Thyroid gland (tissue), 4 donors: ENCODE measurements at regions not wholly inside any gene's neighbourhood (a gene's known extent, or its start where the extent isn't known, plus 50 kb on each side); places are given as distances from the start of the nearest gene placed in this dataset.

Source experiments
- POLR2A ChIP-seq, 2 donors: fragments of 450-650 bp; IDR thresholded peaks; one replicate each; pipeline ENCODE4 v1.6.1; 2017; ENCODE audit warnings: antibody characterized with exemption in 2 of 2, mild to moderate bottlenecking in 2 of 2, moderate library complexity in 1 of 2
- TF ChIP-seq, protein P1 (sequence below), 6 experiments: fragments of 200-600 bp in 3 of 6; fragments of 450-650 bp in 3 of 6; sonication (generic) in 3 of 6; IDR thresholded peaks; one replicate each; pipeline ENCODE4 v1.5.1; 2016 to 2019; ENCODE audit warnings: antibody characterized with exemption in 6 of 6, mild to moderate bottlenecking in 2 of 6, inconsistent platforms in 1 of 6, moderate library complexity in 1 of 6

DNA sequence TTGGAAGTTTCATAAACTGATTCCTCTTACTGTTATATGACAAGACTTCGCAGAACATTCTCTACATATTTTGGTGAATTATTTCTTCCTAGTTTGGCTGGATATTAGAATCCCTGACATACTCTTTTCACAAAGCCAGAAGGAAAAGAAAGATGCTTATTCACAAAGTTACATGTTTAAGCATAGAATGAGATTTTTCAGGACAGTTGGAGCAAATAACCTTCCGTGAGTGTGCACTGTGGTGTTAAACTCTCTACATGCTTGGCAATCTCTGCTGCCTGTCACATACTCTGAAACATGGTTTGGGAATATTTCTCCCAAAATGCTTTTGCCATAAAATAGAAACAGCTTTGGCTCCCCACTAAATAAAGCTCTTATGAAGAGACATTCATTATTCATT is 230.0 kb upstream of the MTNR1B start:
- no peak for TF ChIP-seq POLR2A (IDR thresholded peaks at IDR 0.05)
- TF ChIP-seq, protein P1, sequence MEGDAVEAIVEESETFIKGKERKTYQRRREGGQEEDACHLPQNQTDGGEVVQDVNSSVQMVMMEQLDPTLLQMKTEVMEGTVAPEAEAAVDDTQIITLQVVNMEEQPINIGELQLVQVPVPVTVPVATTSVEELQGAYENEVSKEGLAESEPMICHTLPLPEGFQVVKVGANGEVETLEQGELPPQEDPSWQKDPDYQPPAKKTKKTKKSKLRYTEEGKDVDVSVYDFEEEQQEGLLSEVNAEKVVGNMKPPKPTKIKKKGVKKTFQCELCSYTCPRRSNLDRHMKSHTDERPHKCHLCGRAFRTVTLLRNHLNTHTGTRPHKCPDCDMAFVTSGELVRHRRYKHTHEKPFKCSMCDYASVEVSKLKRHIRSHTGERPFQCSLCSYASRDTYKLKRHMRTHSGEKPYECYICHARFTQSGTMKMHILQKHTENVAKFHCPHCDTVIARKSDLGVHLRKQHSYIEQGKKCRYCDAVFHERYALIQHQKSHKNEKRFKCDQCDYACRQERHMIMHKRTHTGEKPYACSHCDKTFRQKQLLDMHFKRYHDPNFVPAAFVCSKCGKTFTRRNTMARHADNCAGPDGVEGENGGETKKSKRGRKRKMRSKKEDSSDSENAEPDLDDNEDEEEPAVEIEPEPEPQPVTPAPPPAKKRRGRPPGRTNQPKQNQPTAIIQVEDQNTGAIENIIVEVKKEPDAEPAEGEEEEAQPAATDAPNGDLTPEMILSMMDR (IDR thresholded peaks at IDR 0.05): no peak
